Iris pigment epithelial cell (primary cell): ENCODE measurements at regions not wholly inside any gene's neighbourhood (a gene's known extent, or its start where the extent isn't known, plus 50 kb on each side); places are given as distances from the start of the nearest gene placed in this dataset.
"Not testable (repeated sequence)": the region's sequence is repeated elsewhere in the genome, so short reads cannot be mapped to it uniquely, and the experiment has no call there.

ENCODE experiments used
- DNase-seq: peaks from one replicate; pipeline ENCODE4 v3.0.0-alpha.2; 2011; ENCODE audit warnings: low read depth

DNA sequence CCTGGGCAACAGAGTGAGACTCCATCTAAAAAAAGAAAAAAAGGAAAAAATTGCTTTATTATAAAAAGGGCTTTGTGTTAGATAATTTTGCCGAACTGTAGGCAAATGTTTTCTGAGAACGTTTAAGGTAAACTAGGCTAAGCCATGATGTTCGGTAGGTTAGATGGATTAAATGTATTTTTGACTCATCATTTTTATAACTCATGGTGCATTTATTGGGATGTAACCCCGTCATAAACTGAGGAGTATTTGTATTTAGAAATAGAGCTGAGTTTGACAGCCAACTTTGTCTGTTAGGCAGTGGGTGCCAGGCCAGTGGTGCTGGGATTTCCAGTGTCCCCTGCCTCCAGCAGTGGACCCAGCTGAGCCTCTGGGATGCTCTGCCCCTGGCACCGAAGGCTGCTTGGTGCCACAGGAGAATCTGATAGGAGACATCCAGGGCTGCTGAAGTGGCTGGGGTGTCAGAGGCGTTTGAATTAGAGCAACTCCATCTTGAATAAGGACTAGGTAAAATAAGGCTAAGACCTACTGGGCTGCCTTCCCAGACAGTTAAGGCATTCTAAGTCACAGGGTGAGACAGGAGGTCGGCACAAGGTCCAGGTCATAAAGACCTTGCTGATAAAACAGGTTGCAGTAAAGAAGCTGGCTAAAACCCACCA, 114.9 kb upstream of the EEPD1 start:
- DNase-seq = no peak

DNA sequence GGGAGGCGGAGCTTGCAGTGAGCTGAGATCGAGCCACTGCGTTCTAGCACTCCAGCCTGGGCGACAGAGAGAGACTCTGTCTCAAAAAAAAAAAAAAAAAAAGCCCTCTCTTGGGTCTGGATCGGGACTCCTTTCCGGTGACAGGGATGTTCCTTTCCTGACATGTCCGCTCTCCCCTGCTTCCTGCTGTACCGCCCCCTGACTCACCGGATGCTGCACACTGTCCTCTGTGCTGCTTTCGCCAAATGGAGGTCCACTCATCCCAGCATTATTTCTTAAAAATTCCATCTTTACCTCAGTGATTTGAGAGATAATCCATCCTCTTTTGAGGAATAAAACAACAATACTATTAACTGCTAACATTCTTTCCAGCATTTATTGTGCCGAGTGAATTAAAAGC, 113.8 kb upstream of the EEPD1 start:
- peak; percentile 28 for DNase-seq

- no peak for DNase-seq
Observed at GRCh38 chr7:36039671-36040070, 113.4 kb upstream of the EEPD1 start.

DNA sequence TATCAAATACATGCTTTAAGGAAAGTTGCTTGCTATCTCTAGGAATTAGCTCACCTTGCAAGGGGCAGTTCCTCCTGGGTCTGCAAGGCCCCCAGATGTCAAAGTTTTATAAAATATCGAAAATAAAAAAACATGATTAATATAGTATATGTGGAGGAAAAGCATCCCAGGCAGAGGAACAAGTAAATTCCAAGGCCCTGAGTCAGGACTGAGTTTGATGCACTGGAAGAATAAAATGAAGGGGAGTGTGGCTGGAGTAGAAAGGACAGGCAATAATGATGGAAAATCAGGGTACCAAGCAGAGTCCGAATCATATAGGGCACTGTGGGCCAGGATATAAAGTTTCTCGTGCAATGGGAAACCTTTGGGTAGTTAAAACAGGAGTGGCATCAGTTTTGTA, 112.4 kb upstream of the EEPD1 start:
- peak; percentile 64 for DNase-seq

DNA sequence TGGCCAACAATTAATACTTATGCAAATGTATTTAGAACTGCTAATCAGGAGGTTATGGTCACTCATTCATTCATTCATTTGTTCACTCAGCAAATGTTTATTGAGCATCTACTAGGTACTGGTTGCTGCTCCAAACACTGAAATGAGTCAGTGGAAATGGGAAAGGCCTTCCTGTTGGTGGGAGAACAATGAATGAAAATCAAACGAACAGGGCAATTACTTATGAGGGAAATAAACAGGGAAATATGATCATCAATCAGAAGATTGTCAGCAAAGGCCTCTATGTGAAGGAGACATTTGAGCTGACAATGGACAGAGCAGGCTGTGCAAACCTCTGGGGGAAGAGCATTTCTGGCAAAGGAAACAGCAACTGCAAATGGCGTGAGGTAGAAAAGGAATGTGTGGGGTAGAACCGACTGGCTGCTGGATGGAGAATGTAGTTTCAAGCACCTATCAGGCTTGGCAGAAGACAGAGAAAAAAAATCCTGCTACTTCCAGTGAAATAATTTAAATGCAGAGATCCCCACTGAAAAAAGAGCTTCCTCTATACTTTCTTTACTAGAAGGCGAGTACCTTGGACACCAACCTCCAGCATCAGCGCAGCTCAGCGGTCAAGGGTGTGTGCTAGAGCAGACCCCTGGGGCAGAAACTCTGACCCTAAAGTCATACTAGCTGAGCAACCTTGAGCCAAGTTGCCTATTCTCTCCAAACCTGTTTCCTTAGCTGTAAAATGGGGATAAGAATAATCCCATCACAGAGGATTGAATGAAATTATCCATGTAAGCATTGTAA, 108.8 kb upstream of the EEPD1 start:
- no peak for DNase-seq

DNA sequence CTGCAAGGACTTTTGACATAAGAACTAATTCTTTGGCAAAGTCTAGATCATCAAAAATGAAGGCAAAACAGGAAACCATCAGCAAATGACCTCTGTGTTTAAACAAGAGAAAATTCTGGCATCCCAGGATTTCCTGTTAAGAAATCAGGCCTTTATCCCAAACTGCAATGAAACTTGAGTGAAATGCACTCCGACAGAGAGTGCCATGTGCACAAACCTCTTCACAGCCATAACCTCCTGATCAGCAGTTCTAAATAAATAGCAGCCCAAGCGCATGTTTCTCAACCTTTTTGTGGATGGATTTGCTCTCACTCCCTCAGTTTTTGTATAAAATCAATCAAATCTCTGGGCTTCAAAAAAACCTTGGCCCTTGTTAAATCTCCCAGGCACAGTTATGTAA, 107.7 kb upstream of the EEPD1 start:
- peak; percentile 62 for DNase-seq

DNA sequence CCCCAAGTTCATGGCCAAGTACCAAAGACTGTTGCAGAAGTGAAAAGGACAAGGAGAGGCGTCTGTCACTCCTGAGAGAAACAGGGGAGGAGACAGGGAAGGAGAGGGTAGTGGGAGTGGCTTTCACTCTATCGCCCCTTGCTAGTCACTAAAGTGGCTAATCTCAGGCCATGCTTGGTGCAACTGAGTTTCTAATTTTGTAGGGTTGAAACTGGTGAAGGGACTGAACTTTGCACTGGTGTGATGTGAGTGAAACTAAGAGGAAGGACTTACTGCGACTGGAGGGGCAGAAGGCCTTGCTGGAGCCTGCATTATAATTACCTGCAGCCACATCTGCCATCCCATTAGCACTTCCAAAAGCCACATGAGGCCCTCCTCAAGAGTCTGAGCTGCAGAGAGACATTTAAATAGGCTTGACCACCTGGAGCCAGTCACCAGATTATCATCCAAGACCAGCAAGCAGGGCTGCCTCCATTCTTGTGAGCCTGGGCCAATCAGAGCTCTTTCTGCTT, 107.2 kb upstream of the EEPD1 start:
- DNase-seq = no peak

GRCh38 chr7:36047091-36047658, 105.9 kb upstream of the EEPD1 start:
- DNase-seq = peak; percentile 51

GRCh38 chr7:36048141-36048901, 104.7 kb upstream of the EEPD1 start:
- peak; percentile 97 for DNase-seq

DNA sequence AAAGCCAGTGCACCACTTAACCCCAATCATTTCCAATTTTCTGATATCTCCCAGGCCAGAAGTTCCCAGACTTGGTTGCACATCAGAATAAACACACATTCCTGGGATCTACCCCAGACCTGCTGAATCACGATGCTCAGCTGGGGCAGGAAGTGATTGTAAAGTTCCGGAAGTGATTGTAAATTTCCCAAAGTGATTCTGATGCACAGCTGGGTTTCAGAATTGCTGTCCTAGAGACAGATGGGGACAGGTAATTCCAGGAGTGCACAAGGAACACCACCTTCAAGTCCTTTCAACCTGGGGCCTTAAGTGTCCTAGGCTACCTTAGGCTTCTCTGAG, 104.2 kb upstream of the EEPD1 start:
- peak; percentile 49 for DNase-seq

DNA sequence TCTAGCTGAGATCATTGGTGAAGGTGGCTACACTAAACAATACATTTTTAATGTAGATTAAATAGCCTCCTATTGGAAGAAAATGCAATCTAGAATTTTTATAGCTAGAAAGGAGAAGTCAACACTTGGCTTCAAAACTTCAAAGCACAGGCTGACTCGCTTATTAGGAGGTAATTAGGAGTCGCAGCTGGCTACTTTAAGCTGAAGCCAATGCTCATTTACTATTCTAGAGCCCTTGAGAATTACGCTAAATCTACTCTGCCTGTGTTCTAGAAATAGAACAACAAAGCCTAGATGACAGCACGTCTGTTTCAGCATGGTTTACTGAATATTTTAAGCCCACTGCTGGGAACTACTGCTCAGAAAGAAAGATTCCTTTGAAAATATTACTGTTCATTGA, 101.6 kb upstream of the EEPD1 start:
- DNase-seq = no peak

DNA sequence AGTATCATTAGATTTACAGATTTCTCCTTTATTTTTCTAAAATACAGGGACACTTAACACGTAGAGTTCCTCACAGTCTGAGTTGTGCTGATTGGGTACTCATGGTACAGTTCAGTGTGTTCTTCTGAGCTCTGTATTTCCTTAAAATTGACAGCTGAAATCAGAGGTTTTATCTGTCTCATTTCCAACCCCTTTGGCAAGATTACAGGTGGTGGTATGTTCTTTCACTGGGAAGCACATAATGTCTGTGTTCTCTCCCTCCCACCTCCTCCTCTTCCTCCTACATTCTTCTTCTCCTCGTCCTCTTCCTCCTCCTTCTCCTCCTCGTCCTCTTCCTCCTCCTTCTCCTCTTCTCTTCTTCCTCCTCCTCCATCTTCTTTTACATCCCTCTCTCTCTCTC, 99.5 kb upstream of the EEPD1 start:
- DNase-seq = no peak

GRCh38 chr7:36054637-36055036, 98.4 kb upstream of the EEPD1 start:
- DNase-seq = no peak

DNA sequence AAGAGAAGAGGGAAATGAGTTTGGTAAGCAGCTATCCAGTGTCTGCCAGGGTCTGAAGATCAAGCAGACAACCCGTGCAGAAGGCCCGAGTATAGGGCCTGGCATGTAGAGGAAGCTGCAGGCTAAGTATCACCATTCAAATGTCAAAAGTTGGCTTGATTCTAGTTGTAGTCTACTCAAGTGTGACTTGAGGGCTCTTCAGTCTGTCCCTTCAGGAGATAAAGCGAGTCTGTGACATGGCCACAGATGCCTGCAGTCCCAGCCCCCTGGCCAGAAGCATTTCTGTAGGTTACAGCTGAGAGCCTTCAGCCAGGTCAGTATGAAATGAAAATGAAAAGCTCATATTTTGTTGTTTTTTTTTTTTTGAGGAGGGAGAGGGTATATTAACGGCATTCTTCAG, 97.8 kb upstream of the EEPD1 start:
- DNase-seq = no peak

GRCh38 chr7:36057323-36057722, 95.7 kb upstream of the EEPD1 start:
- DNase-seq = no peak

DNA sequence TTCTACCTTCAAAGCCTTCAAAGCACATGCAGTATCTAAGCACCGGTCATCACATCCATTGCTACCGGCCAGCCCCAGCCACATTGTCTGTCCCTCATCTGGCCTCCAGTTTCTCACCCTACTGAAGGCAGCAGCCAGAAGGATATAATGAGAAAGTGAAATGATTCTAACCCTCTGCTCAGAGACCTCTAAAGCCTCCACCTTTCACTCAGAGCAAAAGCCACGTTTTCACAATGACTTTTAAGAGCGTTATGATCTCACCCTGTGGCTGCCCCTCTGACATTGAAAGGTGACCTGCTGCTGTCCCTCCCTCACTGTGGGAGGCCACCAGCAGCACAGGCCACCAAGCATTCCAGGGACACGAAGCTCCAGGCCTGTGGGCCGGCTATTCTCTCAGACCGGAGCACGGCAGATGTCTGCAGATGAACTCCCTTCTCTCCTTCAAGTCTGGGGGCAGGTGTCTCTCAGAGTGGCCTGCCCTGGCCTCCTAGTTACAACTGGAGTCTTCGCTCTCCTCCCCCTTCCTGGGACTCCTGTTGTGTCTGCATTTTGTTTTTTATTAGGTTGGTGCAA, 94.9 kb upstream of the EEPD1 start:
- DNase-seq = no peak

GRCh38 chr7:36060388-36060787, 92.7 kb upstream of the EEPD1 start:
- not testable (repeated sequence) for DNase-seq

DNA sequence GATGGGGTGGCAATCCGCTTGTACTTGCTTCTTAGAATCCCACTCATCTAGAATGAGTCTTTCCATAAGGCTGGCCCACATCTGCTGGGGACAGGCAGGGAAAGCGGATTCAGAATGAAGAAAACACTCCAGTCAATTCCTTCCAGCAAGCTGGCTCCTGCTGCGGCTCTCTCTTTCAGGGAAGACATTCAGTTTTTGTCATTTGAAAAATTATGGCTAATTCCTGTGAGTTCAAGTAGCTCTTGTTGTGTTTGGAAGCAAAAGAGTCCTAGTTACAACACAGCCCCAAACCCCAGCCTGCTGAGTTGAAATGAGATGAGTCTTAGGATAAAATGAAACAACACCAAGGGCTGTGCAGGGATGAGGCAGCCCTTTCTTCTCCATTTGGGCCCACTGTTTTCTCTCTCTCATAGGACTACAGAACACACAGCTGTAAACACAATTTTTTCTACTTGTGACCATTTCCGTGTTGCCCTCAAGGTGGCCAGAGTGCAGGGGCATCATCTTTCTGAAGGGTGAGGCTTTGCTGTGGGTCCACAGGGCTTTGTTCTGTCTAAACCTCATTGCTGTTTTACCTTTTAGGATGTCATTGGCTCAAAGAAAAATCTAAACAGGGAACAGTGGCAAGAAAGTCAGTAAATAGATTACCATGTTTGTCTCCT, 90.8 kb upstream of the EEPD1 start:
- DNase-seq = no peak

GRCh38 chr7:36064676-36065075, 88.4 kb upstream of the EEPD1 start:
- DNase-seq = no peak

GRCh38 chr7:36065563-36066342, 87.3 kb upstream of the EEPD1 start:
- DNase-seq = not testable (repeated sequence)

- DNase-seq = no peak
Observed at GRCh38 chr7:36066343-36066664, 86.8 kb upstream of the EEPD1 start.
